ENCODE measurements at regions not wholly inside any gene's neighbourhood (a gene's known extent, or its start where the extent isn't known, plus 50 kb on each side); places are given as distances from the start of the nearest gene placed in this dataset.
"Not testable (repeated sequence)": the region's sequence is repeated elsewhere in the genome, so short reads cannot be mapped to it uniquely, and the experiment has no call there.

- not testable (repeated sequence) for DNase-seq (ENCODE audit: insufficient read length, low spot score); FAIRE-seq
Measured at GRCh38 chr1:66424530-66424929, 109.4 kb upstream of the SGIP1 start.

GRCh38 chr1:66426239-66426853, 107.6 kb upstream of the SGIP1 start:
- FAIRE-seq = no peak
- DNase-seq (ENCODE audit: insufficient read length, low spot score) = no peak

GRCh38 chr1:66430815-66431214, 103.1 kb upstream of the SGIP1 start:
- FAIRE-seq; DNase-seq (ENCODE audit: insufficient read length, low spot score): not testable (repeated sequence)

GRCh38 chr1:66431999-66432398, 102.0 kb upstream of the SGIP1 start:
- no peak for FAIRE-seq
- no peak for DNase-seq (ENCODE audit: insufficient read length, low spot score)

GRCh38 chr1:66433611-66434010, 100.3 kb upstream of the SGIP1 start:
- no peak for DNase-seq (ENCODE audit: insufficient read length, low spot score)
- no peak for FAIRE-seq

GRCh38 chr1:66434096-66434495, 99.9 kb upstream of the SGIP1 start:
- DNase-seq (ENCODE audit: insufficient read length, low spot score) = no peak
- no peak for FAIRE-seq

- no peak for DNase-seq (ENCODE audit: insufficient read length, low spot score)
- FAIRE-seq = no peak
Measured at GRCh38 chr1:66435541-66435940, 98.4 kb upstream of the SGIP1 start.

- FAIRE-seq = peak; percentile 55
- peak; percentile 24 for DNase-seq (ENCODE audit: insufficient read length, low spot score)
Measured at GRCh38 chr1:66436378-66437135, 97.4 kb upstream of the SGIP1 start.

GRCh38 chr1:66437136-66437401, 96.9 kb upstream of the SGIP1 start:
- no peak for DNase-seq (ENCODE audit: insufficient read length, low spot score)
- no peak for FAIRE-seq

GRCh38 chr1:66438062-66438461, 95.9 kb upstream of the SGIP1 start:
- FAIRE-seq = no peak
- no peak for DNase-seq (ENCODE audit: insufficient read length, low spot score)

- FAIRE-seq (no peak), DNase-seq (ENCODE audit: insufficient read length, low spot score) (no peak)
Measured at GRCh38 chr1:66438501-66438900, 95.5 kb upstream of the SGIP1 start.

GRCh38 chr1:66439031-66439740, 94.8 kb upstream of the SGIP1 start:
- no peak for DNase-seq (ENCODE audit: insufficient read length, low spot score)

GRCh38 chr1:66443793-66444192, 90.2 kb upstream of the SGIP1 start:
- DNase-seq (ENCODE audit: insufficient read length, low spot score) = no peak
- FAIRE-seq = no peak

More at GRCh38 chr1:66439031-66439740, 94.8 kb upstream of the SGIP1 start:
- FAIRE-seq = no peak

- no peak for DNase-seq (ENCODE audit: insufficient read length, low spot score)
- no peak for FAIRE-seq
Measured at GRCh38 chr1:66444438-66445265, 89.3 kb upstream of the SGIP1 start.

- DNase-seq (ENCODE audit: insufficient read length, low spot score) (no peak), FAIRE-seq (no peak)
Measured at GRCh38 chr1:66445492-66446181, 88.3 kb upstream of the SGIP1 start.

- DNase-seq (ENCODE audit: insufficient read length, low spot score) (peak; percentile 33), FAIRE-seq (no peak)
Measured at GRCh38 chr1:66446261-66447001, 87.5 kb upstream of the SGIP1 start.

- FAIRE-seq (no peak), DNase-seq (ENCODE audit: insufficient read length, low spot score) (no peak)
Measured at GRCh38 chr1:66450043-66450514, 83.9 kb upstream of the SGIP1 start.

GRCh38 chr1:66450847-66451246, 83.1 kb upstream of the SGIP1 start:
- FAIRE-seq (no peak), DNase-seq (ENCODE audit: insufficient read length, low spot score) (no peak)

GRCh38 chr1:66452162-66452561, 81.8 kb upstream of the SGIP1 start:
- no peak for DNase-seq (ENCODE audit: insufficient read length, low spot score)

GRCh38 chr1:66452982-66453381, 81.0 kb upstream of the SGIP1 start:
- FAIRE-seq (no peak), DNase-seq (ENCODE audit: insufficient read length, low spot score) (no peak)

More at GRCh38 chr1:66452162-66452561, 81.8 kb upstream of the SGIP1 start:
- no peak for FAIRE-seq
